AG09309 (cell line): ENCODE measurements at regions not wholly inside any gene's neighbourhood (a gene's known extent, or its start where the extent isn't known, plus 50 kb on each side); places are given as distances from the start of the nearest gene placed in this dataset.

Source experiments
- DNase-seq: peaks from one replicate; pipeline ENCODE4 v3.0.0-alpha.2; 2010; ENCODE audit warnings: low read depth
- H3K4me3 ChIP-seq: 2 replicates; pipeline ENCODE4 v1.5.1; 2011; ENCODE audit warnings: mild to moderate bottlenecking, low read depth, low read length, moderate library complexity; ENCODE audit not compliant: control insufficient read depth
- CTCF ChIP-seq: IDR thresholded peaks from 2 replicates; pipeline ENCODE4 v1.5.1; 2011; ENCODE audit warnings: mild to moderate bottlenecking, low read depth, low read length, inconsistent platforms; ENCODE audit not compliant: insufficient read depth, control insufficient read depth; ENCODE audit errors: missing control alignments

- H3K4me3 ChIP-seq = no peak overlapping the region
- no peak for TF ChIP-seq CTCF
- no peak for DNase-seq
Measured at GRCh38 chr2:143946436-143947391, 573.2 kb downstream of the ZEB2 start.

GRCh38 chr2:143942486-143942885 is 577.4 kb downstream of the ZEB2 start:
- TF ChIP-seq CTCF = no peak
- no peak for DNase-seq

GRCh38 chr2:143940720-143941119 is 579.2 kb downstream of the ZEB2 start:
- no peak overlapping the region for H3K4me3 ChIP-seq
- no peak for TF ChIP-seq CTCF
- no peak for DNase-seq

More at GRCh38 chr2:143942486-143942885, 577.4 kb downstream of the ZEB2 start:
- H3K4me3 ChIP-seq = no peak overlapping the region

- TF ChIP-seq CTCF = no peak
- DNase-seq = no peak
- no peak overlapping the region for H3K4me3 ChIP-seq
Measured at GRCh38 chr2:143939626-143940330, 580.1 kb downstream of the ZEB2 start.

- peak overlapping the region; percentile 61 for H3K4me3 ChIP-seq
- TF ChIP-seq CTCF = no peak
- no peak for DNase-seq
Measured at GRCh38 chr2:143937723-143938350, 582.1 kb downstream of the ZEB2 start.
